Kidney epithelial cell (primary cell): ENCODE measurements at regions not wholly inside any gene's neighbourhood (a gene's known extent, or its start where the extent isn't known, plus 50 kb on each side); places are given as distances from the start of the nearest gene placed in this dataset.

Experiments
- DNase-seq: peaks from one replicate; pipeline ENCODE4 v3.0.0-alpha.2; 2010; ENCODE audit warnings: low read depth
- H3K27me3 ChIP-seq: 2 replicates; pipeline ENCODE4 v1.6.0; 2011; ENCODE audit warnings: low read length; ENCODE audit not compliant: control insufficient read depth, insufficient read depth
- H3K36me3 ChIP-seq: 2 replicates; pipeline ENCODE4 v1.5.1; 2011; ENCODE audit warnings: low read length; ENCODE audit not compliant: control insufficient read depth, insufficient read depth
- H3K4me3 ChIP-seq: 2 replicates; pipeline ENCODE4 v1.5.1; 2011; ENCODE audit warnings: low read depth, mild to moderate bottlenecking, control low read depth, low read length
- TF ChIP-seq, protein P1 (sequence below): IDR thresholded peaks from 2 replicates; pipeline ENCODE4 v1.5.1; 2011; ENCODE audit warnings: mild to moderate bottlenecking, moderate library complexity, low read length, control low read depth, inconsistent platforms; ENCODE audit not compliant: insufficient read depth, poor library complexity, severe bottlenecking

- DNase-seq, result peak; percentile 23
- Histone ChIP-seq H3K36me3 (no peaks in the 10 kb centered on the region), H3K4me3 (no peak overlapping the region), H3K27me3 (no peaks in the 10 kb centered on the region)
- TF ChIP-seq, protein P1, sequence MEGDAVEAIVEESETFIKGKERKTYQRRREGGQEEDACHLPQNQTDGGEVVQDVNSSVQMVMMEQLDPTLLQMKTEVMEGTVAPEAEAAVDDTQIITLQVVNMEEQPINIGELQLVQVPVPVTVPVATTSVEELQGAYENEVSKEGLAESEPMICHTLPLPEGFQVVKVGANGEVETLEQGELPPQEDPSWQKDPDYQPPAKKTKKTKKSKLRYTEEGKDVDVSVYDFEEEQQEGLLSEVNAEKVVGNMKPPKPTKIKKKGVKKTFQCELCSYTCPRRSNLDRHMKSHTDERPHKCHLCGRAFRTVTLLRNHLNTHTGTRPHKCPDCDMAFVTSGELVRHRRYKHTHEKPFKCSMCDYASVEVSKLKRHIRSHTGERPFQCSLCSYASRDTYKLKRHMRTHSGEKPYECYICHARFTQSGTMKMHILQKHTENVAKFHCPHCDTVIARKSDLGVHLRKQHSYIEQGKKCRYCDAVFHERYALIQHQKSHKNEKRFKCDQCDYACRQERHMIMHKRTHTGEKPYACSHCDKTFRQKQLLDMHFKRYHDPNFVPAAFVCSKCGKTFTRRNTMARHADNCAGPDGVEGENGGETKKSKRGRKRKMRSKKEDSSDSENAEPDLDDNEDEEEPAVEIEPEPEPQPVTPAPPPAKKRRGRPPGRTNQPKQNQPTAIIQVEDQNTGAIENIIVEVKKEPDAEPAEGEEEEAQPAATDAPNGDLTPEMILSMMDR, result no peak
These were observed 123.9 kb upstream of the FOXN3 start for GRCh38 chr14:89540830-89541470.

- Histone ChIP-seq H3K27me3 (no peaks in the 10 kb centered on the region), H3K36me3 (no peaks in the 10 kb centered on the region), H3K4me3 (no peak overlapping the region)
- TF ChIP-seq, protein P1, result no peak
- DNase-seq, result no peak
These were observed 123.2 kb upstream of the FOXN3 start for GRCh38 chr14:89540009-89540829.

GRCh38 chr14:89537911-89538310 is 120.9 kb upstream of the FOXN3 start:
- TF ChIP-seq, protein P1, result no peak
- DNase-seq, result no peak
- H3K4me3 ChIP-seq, result no peak overlapping the region
- H3K27me3 ChIP-seq, result no peaks in the 10 kb centered on the region
- no peaks in the 10 kb centered on the region for H3K36me3 ChIP-seq

DNA sequence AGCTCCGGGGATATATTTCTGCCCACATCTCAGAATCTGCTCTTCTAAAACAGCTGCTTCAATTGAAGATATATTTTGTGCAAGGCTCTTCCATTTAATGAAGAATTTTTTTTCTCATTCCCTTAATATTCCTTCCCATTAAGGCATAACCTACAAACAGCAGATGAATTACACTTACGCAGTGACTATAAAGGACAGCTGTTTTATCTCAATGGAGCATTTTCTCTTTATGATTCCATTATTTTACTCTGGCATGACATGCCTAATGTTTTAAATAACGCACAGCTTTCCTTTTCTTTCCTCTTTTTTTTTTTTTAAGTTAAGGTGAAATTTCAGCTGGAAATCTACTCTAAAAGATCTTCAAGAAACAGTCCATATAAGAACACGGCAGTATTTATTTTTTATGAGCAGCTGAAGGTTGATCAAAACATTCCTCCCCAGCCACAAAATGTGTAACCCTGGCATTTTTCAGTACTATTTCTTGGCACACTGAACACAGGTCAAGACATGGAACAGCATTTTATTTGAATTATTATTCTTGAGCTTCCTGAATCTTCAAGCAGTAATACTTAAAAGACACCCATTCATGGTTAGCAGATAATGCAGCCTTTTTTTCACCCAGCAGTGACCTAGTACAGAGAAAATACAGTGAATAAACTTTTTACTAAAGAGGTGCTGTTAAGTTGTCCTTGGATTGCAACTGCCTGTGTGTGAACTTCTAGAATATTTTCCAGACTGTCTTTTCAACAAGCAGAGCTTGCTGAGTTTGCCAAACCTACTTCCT is 118.1 kb upstream of the FOXN3 start:
- Histone ChIP-seq H3K27me3 (no peaks in the 10 kb centered on the region), H3K4me3 (no peak overlapping the region), H3K36me3 (no peaks in the 10 kb centered on the region)
- TF ChIP-seq, protein P1, result no peak
- no peak for DNase-seq

DNA sequence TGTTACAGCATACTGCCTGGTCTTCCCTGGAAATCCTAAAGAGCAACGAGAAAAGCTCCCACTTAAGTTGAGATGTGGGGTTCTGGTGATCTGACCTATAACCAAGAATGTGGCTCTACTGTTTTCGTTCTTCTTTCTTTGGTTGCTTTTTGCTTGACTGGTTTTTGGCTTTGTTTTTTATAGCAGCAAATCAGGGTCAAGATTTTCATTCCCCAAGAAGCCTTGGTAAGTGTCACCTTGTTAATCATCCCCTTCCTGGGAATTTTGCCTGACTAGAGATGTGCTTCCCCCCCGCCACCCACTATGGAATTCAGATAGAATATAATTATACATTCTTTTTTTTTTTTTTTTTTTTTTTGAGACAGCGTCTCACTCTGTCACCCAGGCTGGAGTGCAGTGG is 116.7 kb upstream of the FOXN3 start:
- DNase-seq, result no peak
- TF ChIP-seq, protein P1, result no peak
- Histone ChIP-seq H3K27me3 (no peaks in the 10 kb centered on the region), H3K36me3 (no peaks in the 10 kb centered on the region), H3K4me3 (no peak overlapping the region)
